DND-41 (cell line): ENCODE measurements at regions not wholly inside any gene's neighbourhood (a gene's known extent, or its start where the extent isn't known, plus 50 kb on each side); places are given as distances from the start of the nearest gene placed in this dataset.

Source experiments
- CTCF ChIP-seq: IDR thresholded peaks from 2 replicates; pipeline ENCODE4 v1.5.1; 2012; ENCODE audit warnings: borderline replicate concordance, low read length, moderate library complexity, mild to moderate bottlenecking; ENCODE audit not compliant: poor library complexity, severe bottlenecking; ENCODE audit errors: extremely low read depth
- EZH2 ChIP-seq: IDR thresholded peaks from 3 replicates; pipeline ENCODE4 v1.6.1; 2012; ENCODE audit warnings: borderline replicate concordance, low read depth, mild to moderate bottlenecking, moderate library complexity, low read length, inconsistent platforms; ENCODE audit not compliant: severe bottlenecking

GRCh38 chr13:88979465-88980175, 1308.4 kb downstream of the SLITRK5 start:
- TF ChIP-seq CTCF, result peak; percentile 38
- TF ChIP-seq EZH2, result no peak
